Ascending aorta (tissue), 2 donors: ENCODE measurements at regions not wholly inside any gene's neighbourhood (a gene's known extent, or its start where the extent isn't known, plus 50 kb on each side); places are given as distances from the start of the nearest gene placed in this dataset.

Experiments used
- DNase-seq, 2 donors: peaks; one replicate each; pipeline ENCODE4 v3.0.0-alpha.2; 2019; ENCODE audit warnings: low spot score in 2 of 2
- H3K27ac ChIP-seq, 2 donors: fragments of 200-600 bp; sonication (generic); one replicate each; pipeline ENCODE4 v1.5.1; 2016 to 2017; ENCODE audit warnings: mild to moderate bottlenecking in 1 of 2
- H3K27me3 ChIP-seq: fragments of 200-600 bp; sonication (generic); one replicate; pipeline ENCODE4 v1.5.1; 2017
- H3K36me3 ChIP-seq, 2 donors: fragments of 200-600 bp; sonication (generic); one replicate each; pipeline ENCODE4 v1.5.1; 2016
- H3K4me1 ChIP-seq, 2 donors: fragments of 200-600 bp; sonication (generic); one replicate each; pipeline ENCODE4 v1.5.1; 2016 to 2017; ENCODE audit warnings: mild to moderate bottlenecking in 1 of 2
- H3K4me3 ChIP-seq, 2 donors: fragments of 200-600 bp; sonication (generic); one replicate each; pipeline ENCODE4 v1.5.1; 2016 to 2017; ENCODE audit warnings: mild to moderate bottlenecking in 1 of 2
- H3K9me3 ChIP-seq, 2 donors: fragments of 200-600 bp; sonication (generic); one replicate each; pipeline ENCODE4 v1.5.1; 2016
- CTCF ChIP-seq, 3 experiments: fragments of 200-600 bp in 2 of 3; fragments of 450-650 bp in 1 of 3; sonication (generic) in 2 of 3; IDR thresholded peaks; one replicate each; pipeline ENCODE4 v1.5.1; 2016 to 2019; ENCODE audit warnings: antibody characterized with exemption in 3 of 3, mild to moderate bottlenecking in 1 of 3, moderate library complexity in 1 of 3
- intact Hi-C: fragments of 100-400 bp; cut with DNase I; formaldehyde crosslinking; loops from one replicate; pipeline ENCODE4 v1.15.1; 2023

- intact Hi-C loops: no loop called here
- H3K4me3 ChIP-seq: no peak overlapping the region
- H3K27ac ChIP-seq: no peak overlapping the region
- H3K4me1 ChIP-seq: no peaks in the 10 kb centered on the region
- no peaks in the 10 kb centered on the region for H3K27me3 ChIP-seq
- no peaks in the 10 kb centered on the region for H3K36me3 ChIP-seq
- no peaks in the 10 kb centered on the region for H3K9me3 ChIP-seq
- no peak for TF ChIP-seq CTCF (IDR thresholded peaks at IDR 0.05)
- DNase-seq: no peak
Measured at GRCh38 chr5:12013351-12013750, 109.1 kb upstream of the CTNND2 start.

GRCh38 chr5:12003680-12004079 lies 99.4 kb upstream of the CTNND2 start:
- Histone ChIP-seq H3K27me3 (no peaks in the 10 kb centered on the region), H3K9me3 (no peaks in the 10 kb centered on the region), H3K4me1 (no peaks in the 10 kb centered on the region), H3K27ac (no peak overlapping the region), H3K36me3 (no peaks in the 10 kb centered on the region), H3K4me3 (no peak overlapping the region)
- no peak for DNase-seq
- TF ChIP-seq CTCF (IDR thresholded peaks at IDR 0.05): no peak
- intact Hi-C loops: no loop called here

- DNase-seq: no peak
- TF ChIP-seq CTCF (IDR thresholded peaks at IDR 0.05): no peak
- Histone ChIP-seq H3K27me3 (no peaks in the 10 kb centered on the region), H3K36me3 (no peaks in the 10 kb centered on the region), H3K4me1 (no peaks in the 10 kb centered on the region), H3K4me3 (no peak overlapping the region), H3K9me3 (no peaks in the 10 kb centered on the region), H3K27ac (no peak overlapping the region)
- intact Hi-C loops: no loop called here
Measured at GRCh38 chr5:11998397-11998796, 94.2 kb upstream of the CTNND2 start.

GRCh38 chr5:11997942-11998341 lies 93.7 kb upstream of the CTNND2 start:
- Histone ChIP-seq H3K36me3 (no peaks in the 10 kb centered on the region), H3K4me1 (no peaks in the 10 kb centered on the region), H3K9me3 (no peaks in the 10 kb centered on the region), H3K27ac (no peak overlapping the region), H3K4me3 (no peak overlapping the region), H3K27me3 (no peaks in the 10 kb centered on the region)
- TF ChIP-seq CTCF (IDR thresholded peaks at IDR 0.05): no peak
- no peak for DNase-seq
- intact Hi-C loops: no loop called here

GRCh38 chr5:11992518-11992917 lies 88.3 kb upstream of the CTNND2 start:
- DNase-seq: no peak
- H3K4me3 ChIP-seq: no peak overlapping the region
- intact Hi-C loops: no loop called here
- TF ChIP-seq CTCF (IDR thresholded peaks at IDR 0.05): no peak
- no peaks in the 10 kb centered on the region for H3K4me1 ChIP-seq
- H3K27ac ChIP-seq: no peak overlapping the region
- H3K36me3 ChIP-seq: no peaks in the 10 kb centered on the region
- H3K27me3 ChIP-seq: no peaks in the 10 kb centered on the region
- no peaks in the 10 kb centered on the region for H3K9me3 ChIP-seq

GRCh38 chr5:11985993-11986392 lies 81.7 kb upstream of the CTNND2 start:
- H3K27me3 ChIP-seq: no peaks in the 10 kb centered on the region
- H3K27ac ChIP-seq: no peak overlapping the region
- H3K9me3 ChIP-seq: no peaks in the 10 kb centered on the region
- no peak for TF ChIP-seq CTCF (IDR thresholded peaks at IDR 0.05)
- DNase-seq: no peak
- H3K4me3 ChIP-seq: no peak overlapping the region
- intact Hi-C loops: no loop called here
- H3K36me3 ChIP-seq: no peaks in the 10 kb centered on the region
- no peaks in the 10 kb centered on the region for H3K4me1 ChIP-seq
